SU-DHL-6 (cell line): ENCODE measurements at regions not wholly inside any gene's neighbourhood (a gene's known extent, or its start where the extent isn't known, plus 50 kb on each side); places are given as distances from the start of the nearest gene placed in this dataset.

Source experiments
- CTCF ChIP-seq: fragments of 200-600 bp; sonication (generic); IDR thresholded peaks from one replicate; pipeline ENCODE4 v1.5.1; 2017; ENCODE audit warnings: antibody characterized with exemption, mild to moderate bottlenecking, low read length, moderate library complexity; ENCODE audit not compliant: insufficient read depth, poor library complexity, severe bottlenecking
- EZH2phosphoT487 ChIP-seq: fragments of 200-600 bp; sonication (generic), shearing (Covaris generic); conservative IDR thresholded peaks from 2 replicates; pipeline ENCODE4 v1.6.1; 2018; ENCODE audit warnings: mild to moderate bottlenecking, antibody characterized with exemption, low read length, moderate library complexity, mixed read lengths

DNA sequence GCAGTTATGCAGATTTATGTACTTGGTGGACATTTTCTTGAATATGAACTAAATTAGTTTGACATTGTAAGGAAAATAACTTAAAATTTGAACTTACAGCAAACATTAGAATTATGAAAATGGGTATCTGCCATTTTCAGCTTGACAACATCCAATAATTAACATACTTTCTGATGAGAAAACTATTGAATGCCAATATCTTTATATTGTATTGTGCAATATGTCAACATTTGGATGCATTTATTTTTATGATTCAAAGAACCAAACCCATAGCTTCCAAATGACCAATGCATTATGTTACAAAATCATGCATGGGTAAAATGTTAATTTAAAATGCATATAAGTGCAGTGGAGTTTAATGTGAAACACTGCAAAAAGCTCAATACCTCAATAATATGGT is 562.5 kb downstream of the TRAM1L1 start:
- TF ChIP-seq CTCF = no peak
- no peak for TF ChIP-seq EZH2phosphoT487
